ENCODE measurements at regions not wholly inside any gene's neighbourhood (a gene's known extent, or its start where the extent isn't known, plus 50 kb on each side); places are given as distances from the start of the nearest gene placed in this dataset.
"Not testable (repeated sequence)": the region's sequence is repeated elsewhere in the genome, so short reads cannot be mapped to it uniquely, and the experiment has no call there.

- no peak for DNase-seq (ENCODE audit: insufficient read length, low spot score)
- no peak for TF ChIP-seq POLR2A (IDR thresholded peaks at IDR 0.05; ENCODE audit: low read depth, low read length)
- no peak for FAIRE-seq
Observed at GRCh38 chr5:2102819-2103776, 220.4 kb upstream of the IRX4 start.

GRCh38 chr5:2101685-2102084, 219.0 kb upstream of the IRX4 start:
- FAIRE-seq = no peak
- DNase-seq (ENCODE audit: insufficient read length, low spot score) = no peak
- no peak for TF ChIP-seq POLR2A (IDR thresholded peaks at IDR 0.05; ENCODE audit: low read depth, low read length)

GRCh38 chr5:2096887-2097505, 214.3 kb upstream of the IRX4 start:
- no peak for FAIRE-seq
- TF ChIP-seq POLR2A (IDR thresholded peaks at IDR 0.05; ENCODE audit: low read depth, low read length) = no peak
- DNase-seq (ENCODE audit: insufficient read length, low spot score) = no peak

GRCh38 chr5:2095011-2095410, 212.3 kb upstream of the IRX4 start:
- no peak for TF ChIP-seq POLR2A (IDR thresholded peaks at IDR 0.05; ENCODE audit: low read depth, low read length)
- no peak for FAIRE-seq
- no peak for DNase-seq (ENCODE audit: insufficient read length, low spot score)

GRCh38 chr5:2094616-2094995, 211.9 kb upstream of the IRX4 start:
- FAIRE-seq (no peak), DNase-seq (ENCODE audit: insufficient read length, low spot score) (no peak)
- no peak for TF ChIP-seq POLR2A (IDR thresholded peaks at IDR 0.05; ENCODE audit: low read depth, low read length)

GRCh38 chr5:2093859-2094615, 211.3 kb upstream of the IRX4 start:
- no peak for TF ChIP-seq POLR2A (IDR thresholded peaks at IDR 0.05; ENCODE audit: low read depth, low read length)
- DNase-seq (ENCODE audit: insufficient read length, low spot score) (no peak), FAIRE-seq (no peak)

- DNase-seq (ENCODE audit: insufficient read length, low spot score) (no peak), FAIRE-seq (no peak)
- TF ChIP-seq POLR2A (IDR thresholded peaks at IDR 0.05; ENCODE audit: low read depth, low read length) = no peak
Observed at GRCh38 chr5:2091921-2092320, 209.2 kb upstream of the IRX4 start.

GRCh38 chr5:2087980-2088379, 205.3 kb upstream of the IRX4 start:
- DNase-seq (ENCODE audit: insufficient read length, low spot score) (no peak), FAIRE-seq (no peak)
- TF ChIP-seq POLR2A (IDR thresholded peaks at IDR 0.05; ENCODE audit: low read depth, low read length) = no peak

- no peak for DNase-seq (ENCODE audit: insufficient read length, low spot score)
- no peak for FAIRE-seq
- TF ChIP-seq POLR2A (IDR thresholded peaks at IDR 0.05; ENCODE audit: low read depth, low read length) = no peak
Observed at GRCh38 chr5:2075365-2075764, 192.6 kb upstream of the IRX4 start.

GRCh38 chr5:2071562-2071961, 188.8 kb upstream of the IRX4 start:
- DNase-seq (ENCODE audit: insufficient read length, low spot score) = no peak
- FAIRE-seq = no peak
- no peak for TF ChIP-seq POLR2A (IDR thresholded peaks at IDR 0.05; ENCODE audit: low read depth, low read length)

GRCh38 chr5:2070787-2071186, 188.1 kb upstream of the IRX4 start:
- FAIRE-seq; DNase-seq (ENCODE audit: insufficient read length, low spot score): not testable (repeated sequence)

- DNase-seq (ENCODE audit: insufficient read length, low spot score) (no peak), FAIRE-seq (no peak)
- TF ChIP-seq POLR2A (IDR thresholded peaks at IDR 0.05; ENCODE audit: low read depth, low read length) = no peak
Observed at GRCh38 chr5:2068531-2068930, 185.8 kb upstream of the IRX4 start.

- FAIRE-seq = no peak
- no peak for DNase-seq (ENCODE audit: insufficient read length, low spot score)
- TF ChIP-seq POLR2A (IDR thresholded peaks at IDR 0.05; ENCODE audit: low read depth, low read length) = no peak
Observed at GRCh38 chr5:2066373-2066772, 183.6 kb upstream of the IRX4 start.

GRCh38 chr5:2063380-2063779, 180.7 kb upstream of the IRX4 start:
- FAIRE-seq; DNase-seq (ENCODE audit: insufficient read length, low spot score): not testable (repeated sequence)
